Fibroblast of skin of back (primary cell): ENCODE measurements at regions not wholly inside any gene's neighbourhood (a gene's known extent, or its start where the extent isn't known, plus 50 kb on each side); places are given as distances from the start of the nearest gene placed in this dataset.

Experiments used
- DNase-seq: peaks from one replicate; pipeline ENCODE4 v3.0.0-alpha.2; 2013

DNA sequence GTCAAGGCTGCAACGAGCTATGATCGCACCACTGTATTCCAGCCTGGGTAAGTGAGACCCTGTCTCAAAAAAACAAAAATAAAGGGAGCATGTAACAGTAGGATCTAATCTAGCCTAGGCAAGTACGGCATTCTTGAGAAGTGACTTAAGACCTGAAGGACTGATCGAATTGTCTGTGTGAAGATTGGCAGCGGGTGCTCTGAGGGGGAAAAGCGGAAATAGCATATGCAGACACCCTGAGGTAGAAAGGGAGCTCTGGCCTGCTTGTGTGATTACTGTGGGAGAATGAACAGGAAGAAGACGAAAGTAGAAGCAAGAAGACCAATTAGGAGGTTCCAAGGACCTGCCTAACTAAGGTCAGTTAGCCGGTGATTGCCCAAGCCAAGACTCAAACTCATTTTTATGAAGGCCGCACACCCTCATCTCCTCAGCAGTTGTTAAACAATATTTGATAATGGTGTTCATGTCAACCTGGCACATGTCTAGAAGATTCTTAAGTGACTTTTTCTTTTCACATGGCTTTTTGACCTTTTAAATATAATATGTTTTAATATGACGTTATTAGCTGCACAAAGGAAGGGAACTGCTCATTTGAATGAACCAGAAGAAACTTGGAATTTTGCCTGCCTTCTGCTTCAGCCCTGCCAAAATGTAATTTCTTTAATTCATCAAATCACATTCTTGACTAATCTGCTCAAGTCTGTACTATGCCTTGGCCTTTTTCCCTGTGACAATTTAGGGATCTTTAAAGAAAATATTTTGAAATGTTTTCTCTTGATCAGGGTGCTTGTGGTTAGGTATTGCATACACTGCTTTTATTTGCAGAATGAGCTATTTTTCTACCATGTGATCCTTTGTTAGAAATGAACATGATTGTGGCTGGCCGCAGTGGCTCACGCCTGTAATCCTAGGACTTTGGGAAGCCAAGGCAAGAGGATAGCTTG, 289.2 kb upstream of the DMRT1 start:
- no peak for DNase-seq

DNA sequence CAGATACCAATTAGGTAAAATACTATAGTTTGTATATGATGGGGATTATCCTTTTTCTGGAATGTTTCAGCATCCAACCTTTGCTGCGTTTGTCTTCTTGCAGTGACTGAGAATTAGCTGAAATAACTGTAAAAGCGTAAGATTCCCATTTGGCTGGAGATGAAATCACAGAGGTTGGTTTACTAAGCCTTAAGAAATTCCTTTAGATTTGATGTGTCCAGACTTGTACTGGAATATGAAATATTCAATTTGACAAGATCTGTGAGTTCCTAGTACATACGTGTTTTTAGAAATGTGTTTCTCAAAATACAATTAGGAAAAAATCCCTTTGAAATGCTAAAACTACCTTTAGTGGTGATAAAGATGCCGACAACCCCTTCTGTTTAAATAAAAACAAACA, 286.0 kb upstream of the DMRT1 start:
- no peak for DNase-seq

DNA sequence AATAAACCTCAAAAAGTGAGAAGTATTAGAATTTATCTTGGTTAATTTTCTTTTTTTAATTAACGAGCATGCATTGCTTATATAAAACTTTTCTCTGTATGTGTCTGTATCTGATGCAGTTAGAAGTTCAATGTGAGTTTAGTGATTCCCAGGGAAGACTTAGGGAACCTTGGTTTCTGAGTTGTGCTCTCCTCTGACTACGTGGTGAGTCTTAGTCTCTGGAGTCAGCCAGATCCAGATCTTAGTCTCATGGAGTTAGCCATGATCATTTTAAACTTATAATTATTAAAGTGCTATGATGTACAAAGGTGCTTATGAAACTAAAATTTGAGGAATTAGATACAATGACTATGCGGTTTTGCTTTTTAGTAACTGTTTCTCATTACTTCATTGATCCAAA, 285.3 kb upstream of the DMRT1 start:
- DNase-seq, result no peak

DNA sequence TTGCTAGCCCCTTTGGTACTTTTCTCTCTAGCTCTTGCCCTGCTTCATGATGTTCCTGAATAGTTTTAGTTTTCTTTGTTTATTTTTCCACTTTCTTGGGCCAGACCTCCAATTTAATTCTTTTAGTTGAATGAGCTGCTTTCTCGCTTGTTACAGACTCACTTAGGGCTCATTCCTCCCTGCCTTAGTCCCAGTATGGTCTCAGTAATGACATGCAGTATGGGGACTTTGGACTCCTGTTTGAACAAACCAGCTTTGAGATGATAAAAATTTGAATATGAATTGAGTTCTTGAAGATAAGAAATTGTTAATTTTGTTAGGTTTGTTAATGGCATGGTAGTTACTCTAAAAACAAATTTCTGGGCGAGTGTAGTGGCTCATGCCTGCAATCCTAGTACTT, 284.8 kb upstream of the DMRT1 start:
- DNase-seq, result no peak

DNA sequence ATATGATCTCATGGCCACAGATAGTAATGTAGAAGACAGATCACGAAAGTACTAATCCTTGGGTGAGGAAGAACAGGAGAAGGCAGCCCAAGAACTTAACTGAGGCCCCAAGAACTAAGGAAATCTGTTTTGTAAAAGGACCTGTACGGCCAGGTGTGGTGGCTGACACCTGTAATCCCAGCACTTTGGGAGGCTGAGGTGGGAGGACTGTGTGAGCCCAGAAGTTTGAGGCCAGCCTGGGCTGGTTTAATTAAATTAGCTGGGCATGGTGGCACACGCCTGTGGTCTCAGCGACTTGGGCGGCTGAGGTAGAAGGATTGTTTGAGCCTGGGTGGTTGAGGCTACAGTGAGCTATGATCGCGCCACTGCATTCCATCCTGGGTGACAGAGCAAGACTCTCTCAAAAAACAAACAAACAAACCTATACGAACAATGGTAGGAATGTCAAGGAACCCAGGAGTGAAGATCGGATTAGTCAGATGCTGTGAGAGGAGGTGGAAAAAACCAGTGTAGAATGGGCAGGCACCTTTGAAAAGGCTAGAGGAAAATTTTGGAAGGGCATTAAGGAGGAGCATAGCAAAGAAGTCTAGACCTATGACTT, 283.8 kb upstream of the DMRT1 start:
- peak; percentile 18 for DNase-seq

DNA sequence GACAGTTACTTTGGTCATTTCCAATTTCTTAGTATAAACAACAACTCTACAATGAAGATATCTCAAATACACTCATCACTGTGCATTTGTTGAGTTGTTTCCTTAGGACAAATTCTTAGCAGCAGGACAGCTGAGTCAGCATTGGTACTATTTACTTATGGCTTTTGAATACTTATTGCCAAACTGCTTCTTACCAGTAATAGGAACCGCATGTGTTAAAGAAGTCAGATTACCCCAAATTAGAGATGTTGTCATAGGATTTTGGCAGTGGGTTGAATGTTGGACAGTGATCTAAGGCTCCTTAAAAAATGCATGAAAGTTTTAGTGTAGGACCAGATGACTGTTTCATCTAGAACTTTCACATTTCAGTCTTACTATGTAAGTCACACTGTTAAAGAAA, 280.1 kb upstream of the DMRT1 start:
- no peak for DNase-seq

DNA sequence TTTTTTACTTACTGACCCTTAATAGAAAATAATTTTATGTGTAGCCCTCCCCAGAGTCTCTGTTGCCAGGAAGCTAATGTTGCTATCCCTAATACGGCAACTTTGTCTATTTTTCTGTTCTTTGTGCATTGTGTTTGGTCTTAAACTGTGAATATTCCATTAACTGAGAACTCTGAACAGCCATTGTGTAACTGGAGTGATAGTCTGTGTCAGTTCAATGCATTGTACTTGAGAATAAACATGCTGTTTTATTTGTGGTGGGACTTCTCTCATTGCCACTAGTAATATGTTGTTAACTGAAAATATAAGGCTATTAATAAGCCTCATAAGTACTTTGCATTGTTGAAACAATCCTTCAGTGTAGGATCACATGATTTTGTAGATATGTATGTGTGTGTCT, 278.3 kb upstream of the DMRT1 start:
- DNase-seq, result no peak

DNA sequence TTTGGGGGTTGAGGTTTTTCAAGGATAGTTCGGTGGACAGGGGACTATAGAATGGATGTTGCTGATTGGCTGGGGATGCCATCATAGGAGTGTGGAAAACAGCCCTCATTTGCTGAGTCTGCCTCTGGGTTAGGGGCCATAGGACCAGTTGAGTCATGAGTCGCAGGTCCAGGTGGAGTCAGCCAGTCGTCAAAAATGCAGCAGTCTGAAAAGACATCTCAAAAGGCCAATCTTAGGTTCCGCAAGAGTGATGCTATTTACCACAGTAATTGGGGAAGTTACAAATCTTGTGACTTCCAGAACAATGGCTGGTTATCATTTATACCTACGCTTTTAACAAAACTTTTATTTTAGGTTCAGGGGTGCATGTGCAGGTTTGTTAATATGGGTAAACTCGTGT, 276.0 kb upstream of the DMRT1 start:
- no peak for DNase-seq

DNA sequence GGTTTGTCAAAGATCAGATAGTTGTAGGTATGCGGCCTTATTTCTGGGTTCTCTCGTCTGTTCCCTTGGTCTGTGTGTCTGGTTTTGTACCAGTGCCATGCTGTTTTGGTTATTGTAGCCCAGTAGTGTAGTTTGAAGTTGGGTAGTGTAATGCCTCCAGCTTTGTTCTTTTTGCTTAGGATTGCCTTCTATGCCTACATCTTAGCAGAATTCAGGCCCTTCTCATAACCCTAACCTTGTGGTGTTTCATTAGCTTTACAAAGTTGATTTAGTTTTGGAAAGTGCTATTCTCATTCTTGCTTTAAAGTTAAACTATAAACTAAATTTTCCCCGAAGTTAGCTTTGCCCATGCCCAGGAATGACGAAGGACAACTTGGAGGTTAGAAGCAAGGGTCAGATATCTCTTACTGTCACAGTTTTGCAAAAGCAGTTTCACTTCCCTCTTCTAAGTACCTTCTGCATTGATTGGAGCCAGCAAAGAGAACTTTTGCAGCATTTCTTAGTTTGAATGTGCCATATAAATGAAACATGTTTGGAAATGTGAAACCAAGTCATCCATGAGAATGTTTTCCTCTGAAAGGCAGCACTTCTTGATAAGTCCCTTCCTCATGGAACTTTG, 274.3 kb upstream of the DMRT1 start:
- DNase-seq, result no peak

DNA sequence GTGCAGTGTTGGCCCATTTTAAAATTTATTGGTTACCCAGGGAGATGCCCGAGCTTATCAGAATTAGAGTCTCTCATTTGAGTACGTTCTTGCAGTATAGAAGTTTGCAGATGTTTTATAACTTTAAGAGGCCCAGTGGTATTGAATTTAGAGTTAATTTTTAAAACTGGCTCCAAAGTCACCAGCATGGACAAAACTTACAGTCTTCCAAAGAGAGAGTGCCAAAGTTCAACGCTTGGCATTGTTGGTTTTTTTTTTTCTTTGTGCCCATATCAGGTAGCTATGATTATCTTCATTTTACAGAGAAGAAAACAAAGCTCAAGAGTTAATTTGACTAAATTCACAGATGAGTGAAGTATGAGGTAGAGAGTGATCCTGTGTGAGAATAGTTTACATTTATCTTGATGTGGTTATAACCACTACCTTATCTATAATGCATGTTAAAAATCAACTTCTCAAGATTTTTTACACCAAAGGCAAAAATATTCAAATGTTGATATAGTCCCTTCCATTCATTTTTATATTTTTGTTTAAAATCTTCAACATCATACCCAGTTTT, 273.7 kb upstream of the DMRT1 start:
- no peak for DNase-seq

DNA sequence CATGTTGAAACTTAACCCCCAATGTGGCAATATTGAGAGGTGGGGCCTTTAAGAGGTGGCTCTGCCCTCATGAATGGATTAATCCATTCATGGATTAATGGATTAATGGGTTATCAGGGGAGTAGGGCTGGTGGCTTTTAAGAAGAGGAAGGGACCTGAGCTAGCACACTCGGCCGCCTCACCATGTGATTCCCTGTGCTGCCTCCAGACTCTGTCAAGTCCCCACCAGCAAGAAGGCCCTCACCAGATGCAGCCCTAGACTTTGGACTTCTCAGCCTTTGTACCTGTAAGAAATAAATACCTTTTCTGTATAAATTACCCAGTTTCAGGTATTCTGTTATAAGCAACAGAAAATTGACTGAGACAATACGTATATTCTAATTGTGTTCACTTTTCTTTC, 272.2 kb upstream of the DMRT1 start:
- DNase-seq, result no peak

DNA sequence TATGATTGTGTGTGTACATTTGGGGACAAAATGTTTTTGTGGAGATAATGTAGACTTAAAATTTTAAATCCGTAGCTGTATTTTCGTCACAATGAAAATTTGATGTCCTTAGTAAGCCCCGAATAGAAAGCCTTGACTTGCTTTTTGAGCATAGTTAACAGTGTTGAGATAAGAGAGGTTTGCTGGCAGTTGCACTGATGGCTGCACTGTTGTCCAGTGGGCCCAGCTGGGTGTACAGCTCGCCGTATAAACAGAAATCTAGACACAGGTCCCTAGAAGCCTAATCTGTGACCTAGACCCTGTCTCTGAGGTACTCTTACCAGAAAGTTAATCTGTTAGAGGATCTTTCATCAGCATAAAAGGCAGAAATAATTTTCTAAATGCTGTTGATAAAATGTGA, 271.3 kb upstream of the DMRT1 start:
- DNase-seq, result no peak

DNA sequence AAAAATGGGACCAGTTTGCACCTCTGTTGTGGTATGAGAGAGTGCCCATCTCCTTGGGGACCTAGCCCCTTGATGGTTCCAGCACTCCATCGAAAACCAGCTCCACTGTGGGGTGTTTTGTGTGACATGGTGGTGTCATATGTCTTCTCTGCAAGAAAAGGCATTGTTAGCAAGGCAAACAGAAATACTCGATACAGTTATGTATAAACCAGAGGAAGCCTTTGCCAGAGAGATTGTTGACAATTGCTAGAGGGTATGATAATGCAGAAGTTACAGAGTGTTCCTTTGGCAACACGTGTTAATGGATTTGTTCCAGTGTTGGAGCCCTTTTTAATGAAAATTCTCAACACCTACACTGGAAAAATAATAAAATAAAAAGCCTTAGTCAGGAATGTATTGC, 270.4 kb upstream of the DMRT1 start:
- DNase-seq, result no peak

DNA sequence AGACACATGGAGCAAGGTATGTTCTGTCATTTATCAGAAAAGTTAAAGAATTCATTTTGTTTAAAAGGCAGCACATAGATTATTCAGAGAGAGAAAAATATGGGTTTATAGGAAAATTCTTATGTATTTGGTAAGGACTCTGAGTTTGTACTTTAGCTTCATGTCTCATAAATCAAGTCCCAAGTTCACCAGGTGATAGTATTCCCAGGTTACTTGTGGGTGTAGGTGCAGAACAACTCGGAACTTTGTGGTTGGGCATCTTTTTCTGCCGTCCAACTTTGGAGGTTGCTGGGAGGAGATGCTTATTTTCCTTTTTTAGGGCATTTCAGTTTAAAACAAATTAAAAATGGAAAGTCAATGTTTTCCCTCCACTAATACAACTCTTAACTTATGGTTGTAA, 269.8 kb upstream of the DMRT1 start:
- no peak for DNase-seq

DNA sequence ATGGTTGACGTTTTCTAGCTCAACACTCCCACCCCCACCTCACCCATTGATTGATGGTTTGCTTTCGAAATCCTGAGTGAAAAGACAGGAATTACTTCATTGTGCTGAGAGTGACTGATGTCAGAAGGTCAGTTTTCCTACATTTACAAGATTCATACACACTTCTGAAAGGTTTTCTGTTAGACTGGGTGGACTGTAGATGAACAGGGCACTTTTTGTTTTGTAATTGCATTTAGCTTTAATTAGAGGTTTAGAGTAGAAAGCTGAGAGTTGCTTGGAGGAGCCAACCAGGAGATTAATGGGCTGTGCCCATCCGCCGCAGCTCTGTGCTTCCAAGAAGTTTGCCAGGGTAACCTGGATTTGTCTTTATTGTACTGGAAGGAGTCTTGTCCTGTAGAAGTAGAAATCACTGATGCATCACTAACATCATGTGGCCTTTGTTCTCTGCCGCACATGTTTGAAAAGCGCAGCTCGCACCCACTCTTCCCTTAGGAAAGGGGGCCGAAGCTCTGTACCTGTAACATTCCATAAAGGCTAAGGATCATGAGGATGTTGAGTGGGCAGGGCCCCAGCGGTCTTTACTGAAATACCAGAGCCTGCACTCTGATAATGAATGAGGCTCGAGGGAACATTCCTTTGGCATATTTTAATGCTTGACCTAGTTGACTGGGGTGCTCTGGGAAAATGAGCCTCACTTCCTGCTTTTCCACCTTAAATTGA, 267.6 kb upstream of the DMRT1 start:
- DNase-seq, result no peak

DNA sequence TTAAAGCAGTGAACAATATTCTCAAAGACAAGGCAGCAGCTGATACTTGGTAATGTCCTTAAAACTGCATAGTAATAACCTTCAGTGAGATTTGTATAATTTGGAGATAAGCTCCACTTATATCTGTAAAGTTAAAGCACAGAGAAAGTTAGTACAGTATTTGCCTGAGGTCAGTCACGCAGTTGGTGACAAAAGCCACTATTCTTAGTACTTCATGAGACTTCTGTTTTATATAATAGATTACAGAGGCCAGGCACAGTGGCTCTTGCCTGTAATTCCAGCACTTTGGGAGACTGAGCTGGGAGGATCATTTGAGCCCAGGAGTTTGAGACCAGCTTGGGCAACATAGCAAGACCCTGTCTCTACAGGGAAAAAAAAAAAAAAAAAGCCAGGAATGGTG, 266.4 kb upstream of the DMRT1 start:
- DNase-seq, result no peak

DNA sequence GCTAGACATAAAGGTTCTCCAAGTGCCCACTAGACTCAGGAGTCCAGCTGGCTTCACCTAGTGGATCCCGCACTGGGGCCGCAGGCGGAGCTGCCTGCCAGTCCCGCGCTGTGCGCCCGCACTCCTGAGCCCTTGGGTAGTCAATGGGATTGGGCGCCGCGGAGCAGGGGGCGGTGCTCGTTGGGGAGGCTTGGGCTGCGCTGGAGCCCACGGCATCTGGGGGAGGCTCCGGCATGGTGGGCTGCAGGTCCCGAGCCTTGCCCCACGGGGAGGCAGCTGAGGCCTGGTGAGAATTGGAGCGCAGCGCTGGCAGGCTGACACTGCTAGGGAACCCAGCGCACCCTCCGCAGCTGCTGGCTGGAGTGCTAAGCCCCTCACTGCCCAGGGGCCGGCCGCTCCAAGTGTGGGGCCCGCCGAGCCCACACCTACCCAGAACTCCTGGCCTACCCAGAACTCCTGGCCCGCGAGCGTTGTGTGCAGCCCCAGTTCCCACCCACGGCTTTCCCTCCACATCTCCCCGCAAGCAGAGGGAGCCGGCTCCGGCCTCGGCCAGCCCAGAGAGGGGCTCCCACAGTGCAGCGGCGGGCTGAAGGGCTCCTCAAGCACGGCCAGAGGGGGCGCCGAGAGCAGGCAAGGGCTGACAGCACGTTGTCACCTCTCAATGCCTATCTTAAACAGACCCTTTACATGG, 260.7 kb upstream of the DMRT1 start:
- no peak for DNase-seq

DNA sequence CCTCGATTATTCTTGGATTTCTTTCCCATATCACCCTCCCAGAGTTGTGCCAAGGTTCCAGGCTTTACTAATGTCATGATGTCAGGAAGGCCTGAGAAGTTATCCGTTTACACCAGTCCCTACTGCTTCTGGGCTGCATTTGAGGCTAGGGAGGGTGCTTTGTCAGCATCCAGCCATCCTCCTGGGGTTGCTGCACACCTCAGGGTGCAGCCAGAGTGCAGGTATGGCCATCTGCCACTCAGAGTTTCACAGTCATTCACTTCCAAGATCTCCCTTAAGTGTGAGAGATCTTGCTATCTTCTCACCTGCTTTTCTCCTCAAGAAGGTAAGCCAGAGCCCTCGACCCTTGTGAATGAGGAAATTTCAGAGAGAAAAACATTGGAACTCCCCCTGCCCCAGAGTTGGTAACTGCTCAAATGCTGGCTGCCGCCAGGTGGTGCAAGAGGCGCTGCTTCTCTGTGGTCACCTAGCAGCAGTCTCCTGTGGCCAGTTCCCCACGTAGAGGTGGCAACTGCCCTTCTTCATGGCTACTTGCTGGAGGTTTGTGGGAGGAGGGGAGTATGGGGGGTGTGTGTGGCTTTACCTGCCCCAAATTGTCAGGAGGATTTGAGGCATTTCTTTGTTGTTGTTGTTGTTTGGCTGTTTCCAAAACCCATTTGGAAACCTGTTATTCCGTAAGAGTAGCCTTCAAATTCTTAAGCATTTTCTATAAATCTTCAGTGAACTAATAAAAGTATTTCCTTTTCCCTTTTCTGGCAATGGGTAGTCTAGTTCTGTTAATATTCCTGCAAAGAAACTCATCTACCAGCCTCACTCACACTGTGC, 259.6 kb upstream of the DMRT1 start:
- DNase-seq, result no peak

DNA sequence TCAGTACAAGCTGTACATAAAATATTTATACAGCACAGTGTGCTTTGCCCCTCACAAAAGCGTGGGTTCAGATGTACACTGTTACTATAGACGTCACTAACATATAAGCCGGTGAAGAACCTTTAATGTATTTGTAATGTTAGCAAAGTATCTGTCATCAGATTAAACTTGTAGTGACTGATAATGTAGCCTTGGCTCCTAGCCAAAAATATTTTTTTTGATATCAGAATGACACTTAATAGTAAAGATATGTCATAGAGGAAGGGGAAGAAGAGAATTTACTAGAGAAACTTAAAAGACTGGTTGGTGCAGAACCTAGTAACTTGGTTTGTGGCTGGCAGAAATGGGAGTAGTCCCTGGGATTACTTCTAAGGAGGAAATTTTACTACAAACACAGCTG, 258.7 kb upstream of the DMRT1 start:
- DNase-seq, result no peak

DNA sequence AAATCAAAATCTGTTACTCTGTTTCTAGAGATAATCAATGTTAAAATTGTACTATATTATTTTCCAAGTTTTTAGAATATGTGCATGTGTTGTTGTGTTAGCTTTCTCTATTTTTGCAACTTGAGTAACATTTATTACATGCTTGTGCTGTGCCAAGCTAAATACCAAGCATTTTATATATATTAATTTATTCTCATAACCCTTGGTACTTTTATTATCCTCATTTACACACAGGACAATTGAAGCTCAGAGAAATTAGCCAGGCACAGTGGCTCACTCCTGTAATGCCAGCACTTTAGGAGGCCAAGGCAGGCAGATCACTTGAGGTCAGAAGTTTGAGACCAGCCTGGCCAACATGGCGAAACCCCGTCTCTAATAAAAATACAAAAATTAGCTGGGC, 254.0 kb upstream of the DMRT1 start:
- DNase-seq, result no peak

DNA sequence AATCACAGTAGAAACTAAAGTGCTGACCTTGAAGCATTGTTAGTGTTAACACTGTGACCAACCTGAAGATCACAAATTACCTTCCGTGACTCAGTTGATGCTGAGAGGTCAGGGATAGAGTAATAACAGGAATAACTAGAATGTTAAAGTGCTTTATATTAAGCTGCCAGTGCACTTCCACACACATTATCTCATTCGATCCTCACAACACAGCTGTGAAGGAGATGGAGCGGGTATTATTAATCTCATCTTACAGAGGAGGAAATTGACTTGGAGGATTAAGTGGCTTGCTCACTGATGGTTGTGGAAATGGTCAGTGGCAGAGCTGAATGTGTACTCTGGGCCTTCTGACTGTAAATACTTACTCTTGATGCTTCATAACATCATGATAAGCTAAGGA, 252.5 kb upstream of the DMRT1 start:
- no peak for DNase-seq
